ENCODE measurements at regions not wholly inside any gene's neighbourhood (a gene's known extent, or its start where the extent isn't known, plus 50 kb on each side); places are given as distances from the start of the nearest gene placed in this dataset.

GRCh38 chr6:4636191-4636880, 139.9 kb upstream of the CDYL start:
- H3K27me3 ChIP-seq (ENCODE audit: insufficient read depth, low read depth, low read length), result no peaks in the 10 kb centered on the region
- H3K79me2 ChIP-seq (replicated peaks; ENCODE audit: insufficient read depth, low read length), result no peaks in the 10 kb centered on the region
- H3K4me2 ChIP-seq (ENCODE audit: low read length), result no peak overlapping the region
- no peaks in the 10 kb centered on the region for H3F3A ChIP-seq (ENCODE audit: insufficient read depth, low read length, poor library complexity, severe bottlenecking)
- H4K20me1 ChIP-seq (ENCODE audit: insufficient read depth), result no peaks in the 10 kb centered on the region
- no peak overlapping the region for H3K9ac ChIP-seq (ENCODE audit: low read length)
- H3K36me3 ChIP-seq (ENCODE audit: insufficient read depth, low read length), result no peaks in the 10 kb centered on the region
- H3K27ac ChIP-seq (ENCODE audit: low read length), result no peak overlapping the region
- TF ChIP-seq EZH2 (IDR thresholded peaks at IDR 0.05; ENCODE audit: borderline replicate concordance, insufficient read depth, low read length, poor library complexity, severe bottlenecking) (no peak), TAF1 (IDR thresholded peaks at IDR 0.05; ENCODE audit: low read depth) (no peak), REST (IDR thresholded peaks at IDR 0.05; ENCODE audit: borderline replicate concordance) (no peak), RAD21 (conservative IDR thresholded peaks at IDR 0.05) (no peak), CTCF (IDR thresholded peaks at IDR 0.05; ENCODE audit: poor library complexity, severe bottlenecking) (no peak), POLR2AphosphoS5 (IDR thresholded peaks at IDR 0.05) (no peak), EP300 (conservative IDR thresholded peaks at IDR 0.05; ENCODE audit: poor library complexity, severe bottlenecking) (no peak), SMC3 (conservative IDR thresholded peaks at IDR 0.05; ENCODE audit: poor library complexity) (no peak), MXI1 (conservative IDR thresholded peaks at IDR 0.05; ENCODE audit: poor library complexity, severe bottlenecking) (no peak)
- no peaks in the 10 kb centered on the region for H3K9me2 ChIP-seq (ENCODE audit: insufficient read depth, low read length)
- H2AFZ ChIP-seq (ENCODE audit: low read depth, low read length), result no peak overlapping the region
- no peaks in the 10 kb centered on the region for H3K9me3 ChIP-seq (ENCODE audit: low read length)
- H3K4me3 ChIP-seq (ENCODE audit: low read length), result no peak overlapping the region

GRCh38 chr6:4635666-4636065, 140.5 kb upstream of the CDYL start:
- H3K27me3 ChIP-seq (ENCODE audit: insufficient read depth, low read depth, low read length), result no peaks in the 10 kb centered on the region
- no peaks in the 10 kb centered on the region for H3K9me2 ChIP-seq (ENCODE audit: insufficient read depth, low read length)
- no peaks in the 10 kb centered on the region for H3K36me3 ChIP-seq (ENCODE audit: insufficient read depth, low read length)
- no peak overlapping the region for H3K4me2 ChIP-seq (ENCODE audit: low read length)
- H3K79me2 ChIP-seq (replicated peaks; ENCODE audit: insufficient read depth, low read length), result no peaks in the 10 kb centered on the region
- H3K27ac ChIP-seq (ENCODE audit: low read length), result no peak overlapping the region
- no peak for TF ChIP-seq EZH2 (IDR thresholded peaks at IDR 0.05; ENCODE audit: borderline replicate concordance, insufficient read depth, low read length, poor library complexity, severe bottlenecking)
- no peak for TF ChIP-seq REST (IDR thresholded peaks at IDR 0.05; ENCODE audit: borderline replicate concordance)
- no peak for TF ChIP-seq RAD21 (conservative IDR thresholded peaks at IDR 0.05)
- no peak for TF ChIP-seq MXI1 (conservative IDR thresholded peaks at IDR 0.05; ENCODE audit: poor library complexity, severe bottlenecking)
- TF ChIP-seq TAF1 (IDR thresholded peaks at IDR 0.05; ENCODE audit: low read depth), result no peak
- TF ChIP-seq POLR2AphosphoS5 (IDR thresholded peaks at IDR 0.05), result no peak
- no peaks in the 10 kb centered on the region for H3F3A ChIP-seq (ENCODE audit: insufficient read depth, low read length, poor library complexity, severe bottlenecking)
- H3K9ac ChIP-seq (ENCODE audit: low read length), result no peak overlapping the region
- H3K4me3 ChIP-seq (ENCODE audit: low read length), result no peak overlapping the region
- no peaks in the 10 kb centered on the region for H4K20me1 ChIP-seq (ENCODE audit: insufficient read depth)
- H2AFZ ChIP-seq (ENCODE audit: low read depth, low read length), result no peak overlapping the region
- H3K9me3 ChIP-seq (ENCODE audit: low read length), result no peaks in the 10 kb centered on the region
